ENCODE measurements at regions not wholly inside any gene's neighbourhood (a gene's known extent, or its start where the extent isn't known, plus 50 kb on each side); places are given as distances from the start of the nearest gene placed in this dataset.

DNA sequence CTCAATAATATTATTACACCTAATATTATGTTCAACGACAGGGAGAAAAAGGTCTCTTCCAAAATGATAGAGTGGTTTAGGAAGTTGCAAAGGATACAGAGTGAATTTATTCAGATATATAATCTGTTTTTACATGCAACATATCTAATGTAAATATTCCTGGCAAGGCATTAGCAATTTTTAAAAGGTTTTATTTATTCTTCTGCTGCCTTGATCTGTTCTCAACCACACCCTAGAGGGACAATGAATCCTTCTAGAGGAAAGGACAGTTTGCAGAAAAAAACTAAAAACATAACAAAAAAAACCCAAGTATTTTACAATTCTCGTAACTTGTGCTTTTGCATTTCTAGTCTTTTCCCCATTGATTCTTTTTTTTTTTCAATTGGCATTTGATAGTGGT, 459.6 kb downstream of the KLF12 start:
- no peaks in the 10 kb centered on the region for H3K36me3 ChIP-seq (ENCODE audit: control insufficient read depth in 1 of 2, insufficient read depth in 2 of 2, low read length in 2 of 2)
- ChIA-PET POLR2A (no interaction called here), CTCF (no interaction called here), RAD21 (ENCODE audit: low non-redundant PET in 1 of 2, low total read pairs in 2 of 2, uncharacterized antibody in 2 of 2, unreplicated experiment in 2 of 2) (interaction anchor here in 1 of 2 experiments (0.7 kb wide), 1 partner anchor 257 kb away, joined by 4 read pairs; no protein-coding TSS in a partner anchor)
- H2AFZ ChIP-seq (ENCODE audit: low read depth, low read length, poor library complexity, severe bottlenecking) = no peak overlapping the region
- no peak overlapping the region for H3K4me2 ChIP-seq (ENCODE audit: low read length)
- no peak overlapping the region for H3K4me3 ChIP-seq (replicated peaks in 1 of 2; ENCODE audit: low read depth in 1 of 2, low read length in 2 of 2)
- no peaks in the 10 kb centered on the region for H3K4me1 ChIP-seq (ENCODE audit: control insufficient read depth in 1 of 2, insufficient read depth in 2 of 2, low read length in 2 of 2)
- ATAC-seq (no peak), DNase-seq (ENCODE audit: low read depth, low spot score) (no peak)
- H3K79me2 ChIP-seq (ENCODE audit: insufficient read depth, low read length) = no peaks in the 10 kb centered on the region
- H3K9me3 ChIP-seq (ENCODE audit: control insufficient read depth in 1 of 2, insufficient read depth in 1 of 2, low read depth in 1 of 2, low read length in 2 of 2) = no peaks in the 10 kb centered on the region
- H3K9ac ChIP-seq (ENCODE audit: low read length) = no peak overlapping the region
- H3K27ac ChIP-seq (ENCODE audit: low read depth, low read length) = no peak overlapping the region
- no peaks in the 10 kb centered on the region for H4K20me1 ChIP-seq (ENCODE audit: insufficient read depth)
- no peaks in the 10 kb centered on the region for H3K27me3 ChIP-seq (ENCODE audit: insufficient read depth, low read length)
- TF ChIP-seq SIN3A (IDR thresholded peaks at IDR 0.05; ENCODE audit: low read depth) (no peak), POLR2AphosphoS5 (IDR thresholded peaks at IDR 0.05; ENCODE audit: low read depth, low read length) (no peak), CTCF (IDR thresholded peaks at IDR 0.05 in 2 of 3, conservative IDR thresholded peaks at IDR 0.05 in 1 of 3; ENCODE audit: borderline replicate concordance in 1 of 3, insufficient read depth in 1 of 3, low read depth in 2 of 3, low read length in 2 of 3) (no peak), TCF7L2 (IDR thresholded peaks at IDR 0.05; ENCODE audit: borderline replicate concordance, extremely low read depth, insufficient read depth, insufficient read length) (no peak), CEBPB (IDR thresholded peaks at IDR 0.05; ENCODE audit: low read depth) (no peak), EZH2 (IDR thresholded peaks at IDR 0.05) (no peak), JUND (IDR thresholded peaks at IDR 0.05) (no peak), ZNF274 (IDR thresholded peaks at IDR 0.05; ENCODE audit: low read depth, low read length) (no peak), FOSL1 (IDR thresholded peaks at IDR 0.05; ENCODE audit: low read depth) (no peak), ATF3 (IDR thresholded peaks at IDR 0.05) (no peak), SRF (IDR thresholded peaks at IDR 0.05; ENCODE audit: low read depth) (no peak)
- TF ChIP-seq, protein P1, sequence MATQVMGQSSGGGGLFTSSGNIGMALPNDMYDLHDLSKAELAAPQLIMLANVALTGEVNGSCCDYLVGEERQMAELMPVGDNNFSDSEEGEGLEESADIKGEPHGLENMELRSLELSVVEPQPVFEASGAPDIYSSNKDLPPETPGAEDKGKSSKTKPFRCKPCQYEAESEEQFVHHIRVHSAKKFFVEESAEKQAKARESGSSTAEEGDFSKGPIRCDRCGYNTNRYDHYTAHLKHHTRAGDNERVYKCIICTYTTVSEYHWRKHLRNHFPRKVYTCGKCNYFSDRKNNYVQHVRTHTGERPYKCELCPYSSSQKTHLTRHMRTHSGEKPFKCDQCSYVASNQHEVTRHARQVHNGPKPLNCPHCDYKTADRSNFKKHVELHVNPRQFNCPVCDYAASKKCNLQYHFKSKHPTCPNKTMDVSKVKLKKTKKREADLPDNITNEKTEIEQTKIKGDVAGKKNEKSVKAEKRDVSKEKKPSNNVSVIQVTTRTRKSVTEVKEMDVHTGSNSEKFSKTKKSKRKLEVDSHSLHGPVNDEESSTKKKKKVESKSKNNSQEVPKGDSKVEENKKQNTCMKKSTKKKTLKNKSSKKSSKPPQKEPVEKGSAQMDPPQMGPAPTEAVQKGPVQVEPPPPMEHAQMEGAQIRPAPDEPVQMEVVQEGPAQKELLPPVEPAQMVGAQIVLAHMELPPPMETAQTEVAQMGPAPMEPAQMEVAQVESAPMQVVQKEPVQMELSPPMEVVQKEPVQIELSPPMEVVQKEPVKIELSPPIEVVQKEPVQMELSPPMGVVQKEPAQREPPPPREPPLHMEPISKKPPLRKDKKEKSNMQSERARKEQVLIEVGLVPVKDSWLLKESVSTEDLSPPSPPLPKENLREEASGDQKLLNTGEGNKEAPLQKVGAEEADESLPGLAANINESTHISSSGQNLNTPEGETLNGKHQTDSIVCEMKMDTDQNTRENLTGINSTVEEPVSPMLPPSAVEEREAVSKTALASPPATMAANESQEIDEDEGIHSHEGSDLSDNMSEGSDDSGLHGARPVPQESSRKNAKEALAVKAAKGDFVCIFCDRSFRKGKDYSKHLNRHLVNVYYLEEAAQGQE (IDR thresholded peaks at IDR 0.05; ENCODE audit: low read depth) = no peak
- no peaks in the 10 kb centered on the region for H3K9me2 ChIP-seq (ENCODE audit: insufficient read depth)
- no TSS peak for BruUV-seq (replicated peaks)
- intact Hi-C loops (cut with micrococcal nuclease) = no loop called here

Data from HCT116 (cell line).